Esophagus squamous epithelium (tissue), 5 donors: ENCODE measurements at regions not wholly inside any gene's neighbourhood (a gene's known extent, or its start where the extent isn't known, plus 50 kb on each side); places are given as distances from the start of the nearest gene placed in this dataset.

ENCODE experiments used
- DNase-seq: peaks from one replicate; lab custom pipeline; 2025; lab: John Stamatoyannopoulos, UW
- H3K27ac ChIP-seq, 4 donors: fragments of 200-600 bp; sonication (generic); one replicate each; pipeline ENCODE4 v1.5.1; 2016 to 2019; ENCODE audit warnings: mild to moderate bottlenecking in 1 of 4
- H3K27me3 ChIP-seq, 4 donors: fragments of 200-600 bp; sonication (generic); 1 replicate in 3 of 4; 2 replicates in 1 of 4; pipeline versions ENCODE4 v1.5.1 to v1.6.0; 2017 to 2021; ENCODE audit warnings: antibody characterized with exemption in 1 of 4
- H3K36me3 ChIP-seq, 3 donors: fragments of 200-600 bp; sonication (generic); one replicate each; pipeline ENCODE4 v1.5.1; 2016 to 2019
- H3K4me1 ChIP-seq, 3 donors: fragments of 200-600 bp; sonication (generic); one replicate each; pipeline ENCODE4 v1.5.1; 2017 to 2019
- H3K4me3 ChIP-seq, 4 donors: fragments of 200-600 bp; sonication (generic); 1 replicate in 3 of 4; 2 replicates in 1 of 4; pipeline ENCODE4 v1.5.1; 2016 to 2019; ENCODE audit warnings: mild to moderate bottlenecking in 2 of 4, moderate library complexity in 1 of 4
- H3K9me3 ChIP-seq, 3 donors: fragments of 200-600 bp; sonication (generic); one replicate each; pipeline ENCODE4 v1.5.1; 2016 to 2019
- CTCF ChIP-seq, 6 experiments: fragments of 450-650 bp in 4 of 6; fragments of 200-600 bp in 2 of 6; sonication (generic) in 2 of 6; IDR thresholded peaks; one replicate each; pipeline ENCODE4 v1.5.1; 2016 to 2019; ENCODE audit warnings: antibody characterized with exemption in 6 of 6, mild to moderate bottlenecking in 4 of 6, moderate library complexity in 4 of 6
- POLR2A ChIP-seq, 4 donors: fragments of 450-650 bp; IDR thresholded peaks; one replicate each; pipeline ENCODE4 v1.6.1; 2017; ENCODE audit warnings: antibody characterized with exemption in 4 of 4, mild to moderate bottlenecking in 4 of 4, moderate library complexity in 3 of 4
- WGBS, 2 donors: methylation state at CpG; one replicate each; pipeline ENCODE4 v1.1.5; 2018; 5-methylcytosine and 5-hydroxymethylcytosine counted together
- intact Hi-C: fragments of 100-400 bp; cut with DNase I; formaldehyde crosslinking; loops from one replicate; pipeline ENCODE4 v1.15.0; 2022
- donor health status: DM: yes; HTN: yes; CAD: no.

- Histone ChIP-seq H3K4me3 (no peak overlapping the region), H3K27ac (no peak overlapping the region), H3K9me3 (no peaks in the 10 kb centered on the region), H3K27me3 (no peaks in the 10 kb centered on the region), H3K4me1 (no peaks in the 10 kb centered on the region), H3K36me3 (no peaks in the 10 kb centered on the region)
- no peak for DNase-seq
- intact Hi-C loops: no loop called here
- TF ChIP-seq CTCF (IDR thresholded peaks at IDR 0.05) (no peak), POLR2A (IDR thresholded peaks at IDR 0.05) (no peak)
These were observed 527.7 kb upstream of the TMPRSS15 start for GRCh38 chr21:18931237-18931636.

GRCh38 chr21:18937337-18937736 lies 533.8 kb upstream of the TMPRSS15 start:
- no peaks in the 10 kb centered on the region for H3K36me3 ChIP-seq
- TF ChIP-seq POLR2A (IDR thresholded peaks at IDR 0.05): no peak
- no peak for TF ChIP-seq CTCF (IDR thresholded peaks at IDR 0.05)
- no peaks in the 10 kb centered on the region for H3K9me3 ChIP-seq
- 53 to 72% methylated on average over 7 of the region's 7 CpGs for WGBS, 2 donors
- H3K4me1 ChIP-seq: no peaks in the 10 kb centered on the region
- H3K27ac ChIP-seq: no peak overlapping the region
- H3K27me3 ChIP-seq: no peaks in the 10 kb centered on the region
- DNase-seq: no peak
- H3K4me3 ChIP-seq: no peak overlapping the region
- intact Hi-C loops: no loop called here

- Histone ChIP-seq H3K4me3 (no peak overlapping the region), H3K36me3 (no peaks in the 10 kb centered on the region), H3K4me1 (no peaks in the 10 kb centered on the region), H3K27me3 (no peaks in the 10 kb centered on the region), H3K27ac (no peak overlapping the region), H3K9me3 (no peaks in the 10 kb centered on the region)
- 61 to 64% methylated on average over 4 of the region's 4 CpGs for WGBS, 2 donors
- no peak for DNase-seq
- intact Hi-C loops: no loop called here
- no peak for TF ChIP-seq POLR2A (IDR thresholded peaks at IDR 0.05)
- TF ChIP-seq CTCF (IDR thresholded peaks at IDR 0.05): no peak
These were observed 537.2 kb upstream of the TMPRSS15 start for GRCh38 chr21:18940791-18941190.

- Histone ChIP-seq H3K36me3 (no peaks in the 10 kb centered on the region), H3K27me3 (no peaks in the 10 kb centered on the region), H3K4me1 (no peaks in the 10 kb centered on the region), H3K27ac (no peak overlapping the region), H3K9me3 (no peaks in the 10 kb centered on the region), H3K4me3 (no peak overlapping the region)
- intact Hi-C loops: no loop called here
- DNase-seq: no peak
- 78 to 84% methylated on average over 12 to 13 of the region's 13 CpGs for WGBS, 2 donors
- TF ChIP-seq CTCF (IDR thresholded peaks at IDR 0.05) (no peak), POLR2A (IDR thresholded peaks at IDR 0.05) (no peak)
These were observed 546.6 kb upstream of the TMPRSS15 start for GRCh38 chr21:18950045-18950740.

- H3K27ac ChIP-seq: no peak overlapping the region
- H3K36me3 ChIP-seq: no peaks in the 10 kb centered on the region
- H3K4me3 ChIP-seq: no peak overlapping the region
- no peaks in the 10 kb centered on the region for H3K4me1 ChIP-seq
- no peak for TF ChIP-seq POLR2A (IDR thresholded peaks at IDR 0.05)
- TF ChIP-seq CTCF (IDR thresholded peaks at IDR 0.05): no peak
- WGBS, 2 donors: 52 to 61% methylated on average over 13 to 14 of the region's 14 CpGs
- intact Hi-C loops: no loop called here
- no peak for DNase-seq
- H3K9me3 ChIP-seq: no peaks in the 10 kb centered on the region
- no peaks in the 10 kb centered on the region for H3K27me3 ChIP-seq
These were observed 547.9 kb upstream of the TMPRSS15 start for GRCh38 chr21:18951271-18952038.
